ENCODE measurements at regions not wholly inside any gene's neighbourhood (a gene's known extent, or its start where the extent isn't known, plus 50 kb on each side); places are given as distances from the start of the nearest gene placed in this dataset.
"Not testable (repeated sequence)": the region's sequence is repeated elsewhere in the genome, so short reads cannot be mapped to it uniquely, and the experiment has no call there.

GRCh38 chr6:82118150-82118562 is 129.4 kb downstream of the IBTK start:
- intact Hi-C loops (cut with micrococcal nuclease): no loop called here

GRCh38 chr6:82114748-82115147 is 132.8 kb downstream of the IBTK start:
- intact Hi-C loops (cut with micrococcal nuclease): no loop called here

GRCh38 chr6:82113231-82113630 is 134.3 kb downstream of the IBTK start:
- intact Hi-C loops (cut with micrococcal nuclease): no loop called here

GRCh38 chr6:82111818-82112217 is 135.7 kb downstream of the IBTK start:
- intact Hi-C loops (cut with micrococcal nuclease): no loop called here

GRCh38 chr6:82111114-82111513 is 136.4 kb downstream of the IBTK start:
- intact Hi-C loops (cut with micrococcal nuclease): no loop called here

- intact Hi-C loops (cut with micrococcal nuclease): not testable (repeated sequence)
These were observed 144.4 kb downstream of the IBTK start for GRCh38 chr6:82103171-82103570.

GRCh38 chr6:82101374-82102114 is 146.0 kb downstream of the IBTK start:
- intact Hi-C loops (cut with micrococcal nuclease): not testable (repeated sequence)

GRCh38 chr6:82100763-82101162 is 146.8 kb downstream of the IBTK start:
- intact Hi-C loops (cut with micrococcal nuclease): not testable (repeated sequence)

GRCh38 chr6:82097676-82098075 is 149.9 kb downstream of the IBTK start:
- intact Hi-C loops (cut with micrococcal nuclease): no loop called here

GRCh38 chr6:82095091-82095490 is 152.5 kb downstream of the IBTK start:
- intact Hi-C loops (cut with micrococcal nuclease): no loop called here

- intact Hi-C loops (cut with micrococcal nuclease): no loop called here
These were observed 153.3 kb downstream of the IBTK start for GRCh38 chr6:82094166-82094806.

- intact Hi-C loops (cut with micrococcal nuclease): no loop called here
These were observed 158.4 kb downstream of the IBTK start for GRCh38 chr6:82088978-82089771.

- intact Hi-C loops (cut with micrococcal nuclease): no loop called here
These were observed 160.6 kb downstream of the IBTK start for GRCh38 chr6:82086944-82087343.

- intact Hi-C loops (cut with micrococcal nuclease): no loop called here
These were observed 161.8 kb downstream of the IBTK start for GRCh38 chr6:82085701-82086100.

GRCh38 chr6:82084324-82084920 is 163.1 kb downstream of the IBTK start:
- intact Hi-C loops (cut with micrococcal nuclease): no loop called here

- intact Hi-C loops (cut with micrococcal nuclease): no loop called here
These were observed 163.9 kb downstream of the IBTK start for GRCh38 chr6:82083646-82084045.

GRCh38 chr6:82080767-82081166 is 166.8 kb downstream of the IBTK start:
- intact Hi-C loops (cut with micrococcal nuclease): no loop called here

- intact Hi-C loops (cut with micrococcal nuclease): no loop called here
These were observed 169.1 kb downstream of the IBTK start for GRCh38 chr6:82078286-82078908.

- intact Hi-C loops (cut with micrococcal nuclease): no loop called here
These were observed 170.6 kb downstream of the IBTK start for GRCh38 chr6:82076916-82077315.

- intact Hi-C loops (cut with micrococcal nuclease): no loop called here
These were observed 173.0 kb downstream of the IBTK start for GRCh38 chr6:82074556-82074955.

GRCh38 chr6:82073484-82073883 is 174.1 kb downstream of the IBTK start:
- intact Hi-C loops (cut with micrococcal nuclease): no loop called here

Measured in T-helper 1 cell treated with Interleukin-12 subunit alpha and Interleukin-12 subunit beta and Interleukin-4 antibody, amounts not matched to agents 30 ng/mL and 1 ng/mL, for 36 hours (primary cell).